ENCODE measurements at regions not wholly inside any gene's neighbourhood (a gene's known extent, or its start where the extent isn't known, plus 50 kb on each side); places are given as distances from the start of the nearest gene placed in this dataset.

DNA sequence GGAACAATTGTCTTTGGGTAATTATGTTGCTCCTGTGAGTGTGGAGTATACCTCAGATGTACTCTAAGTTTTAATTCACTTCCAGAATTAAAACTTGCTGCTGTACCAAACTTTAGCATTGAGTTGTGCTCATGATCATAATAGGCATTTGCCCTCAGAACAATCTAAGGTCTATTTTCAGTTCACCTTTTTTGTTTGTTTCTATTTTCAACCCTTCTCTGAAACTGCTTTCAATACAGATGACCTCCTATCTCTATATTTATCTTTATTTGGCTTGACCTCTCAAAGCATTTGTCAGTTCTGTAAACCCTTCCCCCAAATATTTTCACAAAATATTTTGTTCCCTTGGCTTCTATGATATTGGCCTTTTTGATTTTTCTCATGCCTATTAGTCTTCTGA lies 873.0 kb downstream of the OLFM4 start:
- peaks cover 0 to 8% (median 0%) of the 10 kb centered on the region in 7 donors for H3K9me3 Mint-ChIP-seq
- Histone ChIP-seq H3K9ac (ENCODE audit: insufficient read depth, low read length, poor library complexity, severe bottlenecking) (no peak overlapping the region), H3K36me3 (replicated peaks in 1 of 2; ENCODE audit: control insufficient read depth in 1 of 2, insufficient read depth in 2 of 2, low read length in 2 of 2) (no peaks in the 10 kb centered on the region), H3K4me3 (replicated peaks in 1 of 3; ENCODE audit: low read depth in 2 of 3, low read length in 3 of 3) (no peak overlapping the region), H3K27ac (ENCODE audit: low read depth in 1 of 2, low read length in 2 of 2) (no peak overlapping the region), H2AFZ (ENCODE audit: insufficient read depth, low read depth, low read length, poor library complexity, severe bottlenecking) (no peak overlapping the region), H3K4me2 (replicated peaks; ENCODE audit: extremely low read depth, low read length, poor library complexity, severe bottlenecking) (no peak overlapping the region), H3K27me3 (ENCODE audit: control insufficient read depth in 2 of 2, insufficient read depth in 2 of 2, low read length in 2 of 2) (no peaks in the 10 kb centered on the region), H3K9me3 (replicated peaks in 1 of 2; ENCODE audit: control insufficient read depth in 1 of 2, insufficient read depth in 1 of 2, low read length in 2 of 2) (peaks cover 0 to 8% of the 10 kb centered on the region in 2 donors), H4K20me1 (ENCODE audit: insufficient read depth, low read length) (no peaks in the 10 kb centered on the region), H3K4me1 (ENCODE audit: control insufficient read depth in 1 of 2, insufficient read depth in 2 of 2, low read length in 2 of 2) (no peaks in the 10 kb centered on the region), H3K79me2 (ENCODE audit: insufficient read depth, low read length) (no peaks in the 10 kb centered on the region)
- H3K27me3 Mint-ChIP-seq (ENCODE audit: low read depth in 3 of 3) = no peaks in the 10 kb centered on the region
- no peak overlapping the region for H3K4me3 Mint-ChIP-seq
- no peak overlapping the region for H3K27ac Mint-ChIP-seq
- no peak for DNase-seq
- intact Hi-C loops (cut with micrococcal nuclease) = no loop called here
- no peaks in the 10 kb centered on the region for H3K4me1 Mint-ChIP-seq
- no peaks in the 10 kb centered on the region for H3K36me3 Mint-ChIP-seq
- TF ChIP-seq, protein P1, sequence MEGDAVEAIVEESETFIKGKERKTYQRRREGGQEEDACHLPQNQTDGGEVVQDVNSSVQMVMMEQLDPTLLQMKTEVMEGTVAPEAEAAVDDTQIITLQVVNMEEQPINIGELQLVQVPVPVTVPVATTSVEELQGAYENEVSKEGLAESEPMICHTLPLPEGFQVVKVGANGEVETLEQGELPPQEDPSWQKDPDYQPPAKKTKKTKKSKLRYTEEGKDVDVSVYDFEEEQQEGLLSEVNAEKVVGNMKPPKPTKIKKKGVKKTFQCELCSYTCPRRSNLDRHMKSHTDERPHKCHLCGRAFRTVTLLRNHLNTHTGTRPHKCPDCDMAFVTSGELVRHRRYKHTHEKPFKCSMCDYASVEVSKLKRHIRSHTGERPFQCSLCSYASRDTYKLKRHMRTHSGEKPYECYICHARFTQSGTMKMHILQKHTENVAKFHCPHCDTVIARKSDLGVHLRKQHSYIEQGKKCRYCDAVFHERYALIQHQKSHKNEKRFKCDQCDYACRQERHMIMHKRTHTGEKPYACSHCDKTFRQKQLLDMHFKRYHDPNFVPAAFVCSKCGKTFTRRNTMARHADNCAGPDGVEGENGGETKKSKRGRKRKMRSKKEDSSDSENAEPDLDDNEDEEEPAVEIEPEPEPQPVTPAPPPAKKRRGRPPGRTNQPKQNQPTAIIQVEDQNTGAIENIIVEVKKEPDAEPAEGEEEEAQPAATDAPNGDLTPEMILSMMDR (IDR thresholded peaks at IDR 0.05) = no peak

- Histone ChIP-seq H4K20me1 (ENCODE audit: insufficient read depth, low read length) (no peaks in the 10 kb centered on the region), H3K4me3 (replicated peaks in 1 of 3; ENCODE audit: low read depth in 2 of 3, low read length in 3 of 3) (no peak overlapping the region), H3K4me1 (ENCODE audit: control insufficient read depth in 1 of 2, insufficient read depth in 2 of 2, low read length in 2 of 2) (no peaks in the 10 kb centered on the region), H3K36me3 (replicated peaks in 1 of 2; ENCODE audit: control insufficient read depth in 1 of 2, insufficient read depth in 2 of 2, low read length in 2 of 2) (no peaks in the 10 kb centered on the region), H3K9ac (ENCODE audit: insufficient read depth, low read length, poor library complexity, severe bottlenecking) (no peak overlapping the region), H3K9me3 (replicated peaks in 1 of 2; ENCODE audit: control insufficient read depth in 1 of 2, insufficient read depth in 1 of 2, low read length in 2 of 2) (no peaks in the 10 kb centered on the region), H3K4me2 (replicated peaks; ENCODE audit: extremely low read depth, low read length, poor library complexity, severe bottlenecking) (no peak overlapping the region), H2AFZ (ENCODE audit: insufficient read depth, low read depth, low read length, poor library complexity, severe bottlenecking) (no peak overlapping the region), H3K27me3 (ENCODE audit: control insufficient read depth in 2 of 2, insufficient read depth in 2 of 2, low read length in 2 of 2) (no peaks in the 10 kb centered on the region), H3K27ac (ENCODE audit: low read depth in 1 of 2, low read length in 2 of 2) (no peak overlapping the region), H3K79me2 (ENCODE audit: insufficient read depth, low read length) (no peaks in the 10 kb centered on the region)
- TF ChIP-seq, protein P1 (IDR thresholded peaks at IDR 0.05) = no peak
- H3K27me3 Mint-ChIP-seq (ENCODE audit: low read depth in 3 of 3) = peaks cover 0 to 1% (median 0%) of the 10 kb centered on the region in 3 donors
- no peaks in the 10 kb centered on the region for H3K4me1 Mint-ChIP-seq
- no peak overlapping the region for H3K4me3 Mint-ChIP-seq
- DNase-seq = no peak
- H3K36me3 Mint-ChIP-seq = no peaks in the 10 kb centered on the region
- no CpG with 5 or more reads among the region's 2 CpGs for WGBS (ENCODE audit: insufficient coverage)
- intact Hi-C loops (cut with micrococcal nuclease) = no loop called here
- H3K9me3 Mint-ChIP-seq = peaks cover 0 to 1% (median 0%) of the 10 kb centered on the region in 7 donors
- H3K27ac Mint-ChIP-seq = no peak overlapping the region
Observed at GRCh38 chr13:53907891-53908290, 879.3 kb downstream of the OLFM4 start.
